ENCODE measurements at regions not wholly inside any gene's neighbourhood (a gene's known extent, or its start where the extent isn't known, plus 50 kb on each side); places are given as distances from the start of the nearest gene placed in this dataset.

GRCh38 chr6:151753581-151753980 lies 53.9 kb upstream of the ESR1 start:
- intact Hi-C loops (cut with DNase I; ENCODE audit: low total_unique reads) (no loop called here), in situ Hi-C loops (cut with MboI; ENCODE audit: low pct_ligation_motif_present in 1 of 4, low pct_unique_long_range_greater_than_20kb in 1 of 4, low sequenced_read_pairs in 3 of 4) (no loop called here)
- Histone ChIP-seq H3K4me1 (no peaks in the 10 kb centered on the region), H3K27ac (no peak overlapping the region), H3K36me3 (no peaks in the 10 kb centered on the region), H3K4me3 (no peak overlapping the region), H3K9me3 (no peaks in the 10 kb centered on the region), H3K27me3 (no peaks in the 10 kb centered on the region)
- DNase-seq, result no peak
- WGBS, 2 donors (ENCODE audit: low coverage in 1 of 2), result 50 to 87% methylated on average over 2 to 4 of the region's 4 CpGs
- TF ChIP-seq, protein P1, sequence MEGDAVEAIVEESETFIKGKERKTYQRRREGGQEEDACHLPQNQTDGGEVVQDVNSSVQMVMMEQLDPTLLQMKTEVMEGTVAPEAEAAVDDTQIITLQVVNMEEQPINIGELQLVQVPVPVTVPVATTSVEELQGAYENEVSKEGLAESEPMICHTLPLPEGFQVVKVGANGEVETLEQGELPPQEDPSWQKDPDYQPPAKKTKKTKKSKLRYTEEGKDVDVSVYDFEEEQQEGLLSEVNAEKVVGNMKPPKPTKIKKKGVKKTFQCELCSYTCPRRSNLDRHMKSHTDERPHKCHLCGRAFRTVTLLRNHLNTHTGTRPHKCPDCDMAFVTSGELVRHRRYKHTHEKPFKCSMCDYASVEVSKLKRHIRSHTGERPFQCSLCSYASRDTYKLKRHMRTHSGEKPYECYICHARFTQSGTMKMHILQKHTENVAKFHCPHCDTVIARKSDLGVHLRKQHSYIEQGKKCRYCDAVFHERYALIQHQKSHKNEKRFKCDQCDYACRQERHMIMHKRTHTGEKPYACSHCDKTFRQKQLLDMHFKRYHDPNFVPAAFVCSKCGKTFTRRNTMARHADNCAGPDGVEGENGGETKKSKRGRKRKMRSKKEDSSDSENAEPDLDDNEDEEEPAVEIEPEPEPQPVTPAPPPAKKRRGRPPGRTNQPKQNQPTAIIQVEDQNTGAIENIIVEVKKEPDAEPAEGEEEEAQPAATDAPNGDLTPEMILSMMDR (IDR thresholded peaks at IDR 0.05), result no peak
- no peak for TF ChIP-seq EP300 (IDR thresholded peaks at IDR 0.05; ENCODE audit: low read depth)
- TF ChIP-seq POLR2AphosphoS5 (IDR thresholded peaks at IDR 0.05), result no peak
- TF ChIP-seq POLR2A (IDR thresholded peaks at IDR 0.05), result no peak

GRCh38 chr6:151757506-151757955 lies 50.0 kb upstream of the ESR1 start:
- H3K36me3 ChIP-seq, result no peaks in the 10 kb centered on the region
- H3K4me1 ChIP-seq, result no peaks in the 10 kb centered on the region
- intact Hi-C loops (cut with DNase I; ENCODE audit: low total_unique reads) (no loop called here), in situ Hi-C loops (cut with MboI; ENCODE audit: low pct_ligation_motif_present in 1 of 4, low pct_unique_long_range_greater_than_20kb in 1 of 4, low sequenced_read_pairs in 3 of 4) (no loop called here)
- H3K4me3 ChIP-seq, result no peak overlapping the region
- TF ChIP-seq, protein P1 (IDR thresholded peaks at IDR 0.05), result no peak
- TF ChIP-seq EP300 (IDR thresholded peaks at IDR 0.05; ENCODE audit: low read depth) (no peak), POLR2A (IDR thresholded peaks at IDR 0.05) (no peak), POLR2AphosphoS5 (IDR thresholded peaks at IDR 0.05) (no peak)
- peak overlapping the region in 1 of 4 donors; percentile 12 for H3K27ac ChIP-seq
- DNase-seq, result peak; percentile 29
- 35 to 38% methylated on average over 3 to 5 of the region's 5 CpGs for WGBS, 2 donors (ENCODE audit: low coverage in 1 of 2)
- H3K27me3 ChIP-seq, result no peaks in the 10 kb centered on the region
- H3K9me3 ChIP-seq, result no peaks in the 10 kb centered on the region
